GM21515 (cell line): ENCODE measurements at regions not wholly inside any gene's neighbourhood (a gene's known extent, or its start where the extent isn't known, plus 50 kb on each side); places are given as distances from the start of the nearest gene placed in this dataset.

Experiments
- ATAC-seq: cut with Tn5 transposase; IDR thresholded peaks from one replicate; pipeline ENCODE4 v1.9.1; 2021; ENCODE audit not compliant: unreplicated experiment

DNA sequence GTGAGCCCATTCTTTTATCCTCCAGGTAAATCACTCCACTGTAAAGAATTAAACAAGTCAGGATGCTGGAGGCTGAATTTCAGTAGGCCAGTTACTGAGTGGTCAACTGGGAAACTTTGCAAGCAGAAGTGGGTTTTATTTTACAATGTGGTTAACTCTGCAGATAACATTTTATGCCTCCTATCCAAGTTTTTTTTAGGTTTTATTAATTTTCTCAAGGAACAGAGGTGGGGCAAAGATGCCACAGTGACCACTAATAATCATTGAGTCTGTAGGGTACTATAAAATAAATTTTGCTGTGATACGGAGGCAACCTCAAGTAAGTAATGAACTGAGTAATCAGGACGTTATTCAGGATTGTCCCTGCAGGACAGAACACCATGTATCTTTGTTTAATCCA is 599.9 kb downstream of the METTL15 start:
- ATAC-seq = no peak

GRCh38 chr11:28704801-28705200 is 596.6 kb downstream of the METTL15 start:
- ATAC-seq = no peak

DNA sequence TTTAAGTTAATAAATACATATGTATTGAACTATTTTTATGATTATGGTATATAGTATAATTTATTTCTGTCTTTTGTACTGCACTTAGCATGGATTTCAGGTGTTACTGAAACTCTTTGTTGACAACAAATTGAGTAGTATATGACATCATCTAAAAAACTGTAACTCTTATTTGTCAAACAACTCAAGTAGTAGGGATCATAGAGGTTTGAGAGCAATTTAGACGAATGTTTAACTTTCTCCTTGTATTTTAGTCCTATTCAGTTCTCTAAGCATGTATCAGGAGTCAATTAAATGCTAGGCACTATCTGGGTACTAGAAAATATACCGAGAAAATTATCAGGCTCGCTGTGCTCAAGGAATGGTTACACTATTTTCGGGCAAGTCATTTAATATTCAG is 595.2 kb downstream of the METTL15 start:
- ATAC-seq = no peak

GRCh38 chr11:28702871-28703270 is 594.7 kb downstream of the METTL15 start:
- ATAC-seq = no peak

DNA sequence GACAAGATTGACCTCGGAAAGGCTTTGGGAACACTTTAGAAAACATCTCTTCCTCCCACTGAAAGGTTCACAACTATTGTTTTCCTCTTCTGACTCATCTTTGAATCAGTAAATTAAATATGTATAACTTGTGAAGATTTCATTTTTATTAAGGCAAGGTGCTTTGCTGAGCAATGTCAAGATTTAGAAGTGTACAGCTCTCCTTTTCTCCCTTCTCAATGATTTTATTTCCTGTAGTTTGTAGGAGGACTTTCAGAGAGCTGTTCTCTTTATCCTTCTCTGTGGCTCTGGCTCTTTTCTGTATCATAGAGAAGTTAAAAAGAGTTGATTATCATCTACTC is 594.2 kb downstream of the METTL15 start:
- no peak for ATAC-seq

DNA sequence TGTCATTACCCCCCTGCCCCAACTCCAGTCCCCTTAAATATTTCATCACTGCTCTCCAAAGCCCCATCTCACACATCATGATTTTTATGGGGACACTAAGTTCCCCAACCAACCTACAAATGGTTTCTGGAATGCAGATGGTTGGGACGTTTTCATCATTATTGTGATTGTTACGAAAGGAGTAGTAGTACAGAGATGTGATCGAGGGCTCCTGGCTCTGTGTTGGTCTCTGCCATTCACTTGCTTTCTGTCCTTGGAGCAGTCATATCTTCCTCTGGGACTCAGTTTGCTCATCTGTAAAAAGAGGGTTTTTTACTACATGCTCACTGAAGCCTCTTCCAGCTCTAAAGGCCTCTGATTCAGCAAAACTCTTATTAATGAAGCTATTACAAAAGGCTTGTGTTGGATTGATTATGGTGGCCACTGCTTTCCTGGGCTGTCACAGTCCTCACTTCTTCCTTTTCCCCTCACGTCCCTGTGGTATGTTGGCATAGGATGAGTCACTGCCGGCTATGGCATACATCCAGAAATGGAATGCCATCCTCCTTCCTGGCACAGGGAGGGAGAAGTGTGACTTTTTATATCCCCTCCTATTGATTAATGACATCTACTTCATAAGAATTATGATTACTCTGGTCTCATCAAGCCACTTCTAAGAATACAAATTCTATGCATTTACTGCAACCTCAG is 593.7 kb downstream of the METTL15 start:
- no peak for ATAC-seq

DNA sequence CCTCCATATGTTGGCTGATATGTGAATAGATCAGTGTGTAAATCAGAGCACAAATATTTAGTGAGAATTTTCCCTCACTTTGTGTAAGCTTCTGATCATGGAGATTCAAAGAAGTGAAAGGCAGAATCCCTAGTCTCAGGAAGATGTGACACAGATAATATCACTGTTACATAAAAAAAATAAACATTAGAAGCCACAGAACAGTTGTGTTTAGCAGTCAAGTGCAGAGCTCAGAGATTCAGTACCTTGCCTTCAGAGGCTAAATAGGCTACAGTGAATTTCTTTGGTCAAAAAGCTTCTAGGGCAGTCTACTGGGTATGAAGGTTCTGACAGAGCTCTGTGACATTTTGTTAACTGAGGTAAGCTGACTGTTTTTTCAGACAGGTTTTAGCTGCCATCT is 591.5 kb downstream of the METTL15 start:
- no peak for ATAC-seq

DNA sequence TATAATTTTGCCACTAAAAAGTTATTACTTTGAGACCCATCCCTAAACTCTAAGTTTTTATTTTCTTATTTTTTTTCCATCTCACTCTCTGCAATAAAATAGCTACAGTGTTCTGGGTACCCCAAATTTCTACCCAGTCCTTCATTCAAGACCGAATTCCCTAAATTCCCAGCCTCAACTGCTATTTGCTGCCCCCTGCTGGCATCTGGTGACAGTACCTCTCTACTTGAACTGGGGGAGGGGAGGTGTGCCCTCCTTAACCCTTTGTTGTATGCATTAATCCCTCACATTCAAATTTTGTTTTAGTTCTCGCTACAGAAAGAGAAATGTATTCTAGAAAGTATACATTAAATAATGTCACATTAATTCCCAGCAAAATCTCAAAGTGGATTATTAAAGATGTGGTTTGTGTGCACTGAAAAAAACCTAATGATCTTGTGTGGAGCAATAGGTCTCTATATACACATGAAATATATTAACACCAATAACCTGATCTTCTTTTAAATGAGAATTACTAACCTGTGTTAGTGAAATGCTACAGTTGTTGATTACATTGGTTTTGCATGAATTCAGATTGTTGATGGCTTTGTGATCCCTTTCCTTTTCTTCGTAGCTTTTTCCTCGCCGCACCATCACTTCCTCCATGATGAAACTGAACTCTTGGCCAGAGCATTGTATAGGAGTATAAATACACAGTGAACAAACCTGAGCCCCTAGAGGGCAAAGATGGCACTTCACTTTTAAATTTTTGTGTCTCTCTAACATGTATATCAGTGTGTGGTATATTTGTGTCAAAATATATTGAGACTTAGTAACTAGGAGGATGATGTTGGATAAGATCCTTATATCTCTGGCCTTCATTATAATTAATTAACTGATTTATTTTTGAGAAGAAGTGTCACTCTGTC is 590.0 kb downstream of the METTL15 start:
- peak; percentile 50 for ATAC-seq

DNA sequence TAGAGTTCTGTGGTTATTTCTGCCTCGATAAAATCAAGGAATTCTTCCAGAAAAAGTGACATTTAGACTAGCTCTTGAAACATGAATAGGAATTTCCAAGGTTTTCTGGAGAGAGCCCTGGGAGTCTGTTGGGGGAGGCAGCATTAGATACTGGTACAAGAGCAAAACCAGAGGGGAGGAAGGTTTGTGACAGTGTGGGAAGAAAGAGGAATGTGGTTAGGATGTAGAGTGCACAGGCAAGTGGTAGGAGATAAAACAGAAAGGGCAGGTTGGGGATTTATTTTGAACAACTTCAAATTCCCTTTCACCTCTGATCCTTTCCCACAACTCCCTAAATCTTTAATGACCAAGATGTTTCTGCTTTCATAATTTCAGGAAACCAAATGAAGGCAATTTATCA is 588.4 kb downstream of the METTL15 start:
- no peak for ATAC-seq

- ATAC-seq = no peak
Observed at GRCh38 chr11:28690746-28691145, 582.6 kb downstream of the METTL15 start.

DNA sequence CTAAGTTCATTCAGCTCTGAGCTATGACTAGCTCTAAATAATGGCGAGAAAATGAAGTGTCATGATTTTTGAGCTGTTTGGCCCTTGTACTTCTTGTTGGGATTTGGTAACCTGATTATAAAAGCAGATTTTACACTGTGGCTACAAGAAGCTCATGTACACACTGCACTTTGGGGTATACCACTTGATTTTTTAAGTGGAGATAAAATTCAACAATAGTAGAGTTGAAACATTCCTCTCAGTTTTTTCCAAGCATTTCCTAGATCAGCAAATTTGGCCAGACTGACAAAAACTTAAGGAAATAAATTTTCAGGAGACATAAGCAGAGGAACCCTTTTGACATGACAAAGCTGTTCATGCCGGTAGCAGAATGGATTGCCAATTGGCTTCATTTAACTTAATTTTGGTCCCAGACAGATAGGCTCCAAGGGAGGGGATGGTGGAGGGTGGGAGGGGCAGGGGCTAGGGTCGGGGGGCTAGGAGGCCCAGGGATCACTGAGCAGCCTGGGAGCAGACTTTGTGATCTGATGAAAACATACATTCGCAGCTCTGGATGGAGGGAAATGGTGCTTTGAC is 575.9 kb downstream of the METTL15 start:
- ATAC-seq = no peak

- no peak for ATAC-seq
Observed at GRCh38 chr11:28679795-28680468, 571.7 kb downstream of the METTL15 start.

- ATAC-seq = no peak
Observed at GRCh38 chr11:28677721-28678120, 569.5 kb downstream of the METTL15 start.

GRCh38 chr11:28675183-28675582 is 567.0 kb downstream of the METTL15 start:
- ATAC-seq = no peak

- ATAC-seq = no peak
Observed at GRCh38 chr11:28674433-28675103, 566.4 kb downstream of the METTL15 start.

DNA sequence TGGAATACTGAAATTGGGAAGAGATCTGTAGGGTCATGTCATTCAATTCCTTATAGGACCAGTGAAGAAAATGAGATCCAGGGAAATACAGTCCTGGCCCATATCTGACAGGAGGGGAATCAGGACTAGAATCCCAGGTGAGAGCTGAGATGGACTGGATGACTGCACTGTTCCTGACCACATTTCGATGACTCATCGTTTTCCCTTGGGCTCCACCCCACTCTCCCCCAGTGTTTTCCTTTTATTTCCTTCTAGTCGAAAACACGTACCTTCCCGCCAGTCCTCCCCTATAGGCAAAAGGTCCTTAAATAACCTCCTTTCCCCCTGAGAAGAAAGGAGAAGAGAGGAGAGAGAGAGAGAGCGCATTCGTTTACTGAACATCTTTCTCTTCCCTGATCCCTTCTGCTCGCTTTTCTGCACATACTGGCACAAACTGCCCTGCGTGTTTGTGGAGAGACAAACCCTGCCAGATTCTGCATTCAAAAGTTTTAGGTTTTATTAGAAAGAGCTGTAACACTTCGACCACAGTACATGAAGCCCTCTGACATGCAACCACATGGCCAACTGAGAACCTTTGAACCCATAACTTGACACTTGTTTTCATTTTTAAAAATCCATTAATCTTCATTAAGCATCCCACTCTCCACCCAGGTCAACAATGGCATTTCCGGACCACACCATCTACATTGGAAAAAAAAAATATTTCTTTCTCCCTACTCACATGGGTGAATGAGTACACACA is 565.7 kb downstream of the METTL15 start:
- ATAC-seq = no peak

- ATAC-seq = no peak
Observed at GRCh38 chr11:28671274-28671673, 563.1 kb downstream of the METTL15 start.

DNA sequence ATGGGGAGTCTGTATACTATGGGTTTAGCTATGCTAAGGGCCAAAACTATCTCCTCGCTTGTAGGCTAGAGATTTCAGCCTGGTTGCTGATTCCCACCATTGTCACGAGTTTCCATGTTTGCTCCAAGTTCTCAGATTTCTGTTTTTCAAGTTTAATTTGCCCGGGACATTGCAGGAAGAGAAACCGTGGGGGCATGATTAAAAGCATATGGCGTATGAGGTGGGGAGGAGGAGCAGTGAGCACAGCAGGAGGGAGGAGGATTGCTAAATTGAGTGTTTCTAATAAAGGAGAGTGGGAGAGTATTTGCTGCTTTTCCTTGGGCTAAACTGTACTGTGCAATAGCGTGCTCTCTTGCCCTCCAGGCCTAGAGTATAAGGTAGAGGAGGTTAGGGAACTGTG is 558.4 kb downstream of the METTL15 start:
- no peak for ATAC-seq

GRCh38 chr11:28659716-28660348 is 551.6 kb downstream of the METTL15 start:
- no peak for ATAC-seq
